Suprapubic skin (tissue), 4 donors: ENCODE measurements at regions not wholly inside any gene's neighbourhood (a gene's known extent, or its start where the extent isn't known, plus 50 kb on each side); places are given as distances from the start of the nearest gene placed in this dataset.

Source experiments
- EP300 ChIP-seq: sonication (generic); formaldehyde crosslinking; IDR thresholded peaks from one replicate; pipeline ENCODE4 v1.6.1; 2017; ENCODE audit warnings: antibody characterized with exemption
- POLR2A ChIP-seq, 2 donors: fragments of 450-650 bp; IDR thresholded peaks; one replicate each; pipeline ENCODE4 v1.6.1; 2017; ENCODE audit warnings: antibody characterized with exemption in 2 of 2, mild to moderate bottlenecking in 2 of 2, moderate library complexity in 2 of 2
- POLR2AphosphoS5 ChIP-seq, 3 donors: sonication (generic); formaldehyde crosslinking; IDR thresholded peaks; one replicate each; pipeline ENCODE4 v1.6.1; 2017; ENCODE audit warnings: antibody characterized with exemption in 3 of 3
- TF ChIP-seq, protein P1 (sequence below), 2 donors: fragments of 200-600 bp in 1 of 2; fragments of 450-650 bp in 1 of 2; sonication (generic) in 1 of 2; IDR thresholded peaks; one replicate each; pipeline ENCODE4 v1.5.1; 2016 to 2019; ENCODE audit warnings: antibody characterized with exemption in 2 of 2, mild to moderate bottlenecking in 1 of 2, moderate library complexity in 1 of 2

- TF ChIP-seq, protein P1, sequence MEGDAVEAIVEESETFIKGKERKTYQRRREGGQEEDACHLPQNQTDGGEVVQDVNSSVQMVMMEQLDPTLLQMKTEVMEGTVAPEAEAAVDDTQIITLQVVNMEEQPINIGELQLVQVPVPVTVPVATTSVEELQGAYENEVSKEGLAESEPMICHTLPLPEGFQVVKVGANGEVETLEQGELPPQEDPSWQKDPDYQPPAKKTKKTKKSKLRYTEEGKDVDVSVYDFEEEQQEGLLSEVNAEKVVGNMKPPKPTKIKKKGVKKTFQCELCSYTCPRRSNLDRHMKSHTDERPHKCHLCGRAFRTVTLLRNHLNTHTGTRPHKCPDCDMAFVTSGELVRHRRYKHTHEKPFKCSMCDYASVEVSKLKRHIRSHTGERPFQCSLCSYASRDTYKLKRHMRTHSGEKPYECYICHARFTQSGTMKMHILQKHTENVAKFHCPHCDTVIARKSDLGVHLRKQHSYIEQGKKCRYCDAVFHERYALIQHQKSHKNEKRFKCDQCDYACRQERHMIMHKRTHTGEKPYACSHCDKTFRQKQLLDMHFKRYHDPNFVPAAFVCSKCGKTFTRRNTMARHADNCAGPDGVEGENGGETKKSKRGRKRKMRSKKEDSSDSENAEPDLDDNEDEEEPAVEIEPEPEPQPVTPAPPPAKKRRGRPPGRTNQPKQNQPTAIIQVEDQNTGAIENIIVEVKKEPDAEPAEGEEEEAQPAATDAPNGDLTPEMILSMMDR (IDR thresholded peaks at IDR 0.05): no peak
- TF ChIP-seq POLR2AphosphoS5 (IDR thresholded peaks at IDR 0.05) (no peak), POLR2A (IDR thresholded peaks at IDR 0.05) (no peak), EP300 (no peak)
These were observed 232.9 kb downstream of the UACA start for GRCh38 chr15:70530503-70530902.
